ENCODE measurements at regions not wholly inside any gene's neighbourhood (a gene's known extent, or its start where the extent isn't known, plus 50 kb on each side); places are given as distances from the start of the nearest gene placed in this dataset.

- TF ChIP-seq, protein P1, sequence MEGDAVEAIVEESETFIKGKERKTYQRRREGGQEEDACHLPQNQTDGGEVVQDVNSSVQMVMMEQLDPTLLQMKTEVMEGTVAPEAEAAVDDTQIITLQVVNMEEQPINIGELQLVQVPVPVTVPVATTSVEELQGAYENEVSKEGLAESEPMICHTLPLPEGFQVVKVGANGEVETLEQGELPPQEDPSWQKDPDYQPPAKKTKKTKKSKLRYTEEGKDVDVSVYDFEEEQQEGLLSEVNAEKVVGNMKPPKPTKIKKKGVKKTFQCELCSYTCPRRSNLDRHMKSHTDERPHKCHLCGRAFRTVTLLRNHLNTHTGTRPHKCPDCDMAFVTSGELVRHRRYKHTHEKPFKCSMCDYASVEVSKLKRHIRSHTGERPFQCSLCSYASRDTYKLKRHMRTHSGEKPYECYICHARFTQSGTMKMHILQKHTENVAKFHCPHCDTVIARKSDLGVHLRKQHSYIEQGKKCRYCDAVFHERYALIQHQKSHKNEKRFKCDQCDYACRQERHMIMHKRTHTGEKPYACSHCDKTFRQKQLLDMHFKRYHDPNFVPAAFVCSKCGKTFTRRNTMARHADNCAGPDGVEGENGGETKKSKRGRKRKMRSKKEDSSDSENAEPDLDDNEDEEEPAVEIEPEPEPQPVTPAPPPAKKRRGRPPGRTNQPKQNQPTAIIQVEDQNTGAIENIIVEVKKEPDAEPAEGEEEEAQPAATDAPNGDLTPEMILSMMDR (conservative IDR thresholded peaks at IDR 0.05) = no peak
- no peak for TF ChIP-seq EZH2 (IDR thresholded peaks at IDR 0.05; ENCODE audit: low read depth)
Measured at GRCh38 chr21:32842146-32842545, 70.6 kb upstream of the PAXBP1 start.
